Left cardiac atrium (tissue), 4 donors: ENCODE measurements at regions not wholly inside any gene's neighbourhood (a gene's known extent, or its start where the extent isn't known, plus 50 kb on each side); places are given as distances from the start of the nearest gene placed in this dataset.
"Not testable (repeated sequence)": the region's sequence is repeated elsewhere in the genome, so short reads cannot be mapped to it uniquely, and the experiment has no call there.

Source experiments
- ATAC-seq, 2 donors: fragments of 200-7000 bp; cut with Tn5 transposase; one replicate each; pipeline ENCODE4 v1.9.1; 2020; ENCODE audit warnings: mild to moderate bottlenecking in 2 of 2, moderate library complexity in 2 of 2
- DNase-seq: peaks from one replicate; pipeline ENCODE4 v3.0.0-alpha.2; 2020
- intact Hi-C, 2 donors: fragments of 100-400 bp; cut with DNase I; formaldehyde crosslinking; loops; one replicate each; pipeline versions ENCODE4 v1.14.1 to v1.15.1; 2022 to 2023
- donor health status: DM: no; HTN: yes; CAD: no.
- donor health status: DM: no; HTN: yes; CAD: no; lungs with severe emphysema.
- donor health status: DM: yes; HTN: yes; CAD: no.
- donor health status: Dilated cardiomyopathy.

GRCh38 chr20:51144476-51144875 is 121.6 kb upstream of the KCNG1 start:
- intact Hi-C loops, result no loop called here
- ATAC-seq (no peak), DNase-seq (no peak)

GRCh38 chr20:51143652-51144051 is 120.7 kb upstream of the KCNG1 start:
- ATAC-seq, result no peak
- intact Hi-C loops, result no loop called here
- DNase-seq, result no peak

- DNase-seq (no peak), ATAC-seq (no peak)
- intact Hi-C loops, result no loop called here
Observed at GRCh38 chr20:51142448-51142847, 119.5 kb upstream of the KCNG1 start.

GRCh38 chr20:51140671-51141070 is 117.8 kb upstream of the KCNG1 start:
- ATAC-seq, result no peak
- no peak for DNase-seq
- intact Hi-C loops, result no loop called here

GRCh38 chr20:51139891-51140290 is 117.0 kb upstream of the KCNG1 start:
- ATAC-seq (no peak), DNase-seq (no peak)
- intact Hi-C loops, result no loop called here

GRCh38 chr20:51138576-51138975 is 115.7 kb upstream of the KCNG1 start:
- ATAC-seq (no peak), DNase-seq (no peak)
- intact Hi-C loops, result no loop called here

GRCh38 chr20:51137461-51137860 is 114.6 kb upstream of the KCNG1 start:
- intact Hi-C loops, result no loop called here
- no peak for DNase-seq
- no peak for ATAC-seq

- intact Hi-C loops, result no loop called here
- ATAC-seq (no peak), DNase-seq (no peak)
Observed at GRCh38 chr20:51135926-51136715, 113.2 kb upstream of the KCNG1 start.

- no peak for ATAC-seq
- DNase-seq, result no peak
- intact Hi-C loops, result no loop called here
Observed at GRCh38 chr20:51134405-51134804, 111.5 kb upstream of the KCNG1 start.

- intact Hi-C loops, result no loop called here
- no peak for DNase-seq
- ATAC-seq, result no peak
Observed at GRCh38 chr20:51132279-51132678, 109.4 kb upstream of the KCNG1 start.

- intact Hi-C loops, result no loop called here
- DNase-seq (no peak), ATAC-seq (no peak)
Observed at GRCh38 chr20:51131811-51132210, 108.9 kb upstream of the KCNG1 start.

- DNase-seq, result no peak
- intact Hi-C loops, result no loop called here
- ATAC-seq, result no peak
Observed at GRCh38 chr20:51129147-51129776, 106.4 kb upstream of the KCNG1 start.

- ATAC-seq, result no peak
- intact Hi-C loops, result no loop called here
- no peak for DNase-seq
Observed at GRCh38 chr20:51128198-51128597, 105.3 kb upstream of the KCNG1 start.

- no peak for DNase-seq
- ATAC-seq, result no peak
- intact Hi-C loops, result no loop called here
Observed at GRCh38 chr20:51127713-51128112, 104.8 kb upstream of the KCNG1 start.

GRCh38 chr20:51126337-51126736 is 103.4 kb upstream of the KCNG1 start:
- DNase-seq, result no peak
- ATAC-seq, result no peak
- intact Hi-C loops, result no loop called here

- peak in 1 of 2 donors; percentile 53 for ATAC-seq
- intact Hi-C loops, result no loop called here
- no peak for DNase-seq
Observed at GRCh38 chr20:51125780-51126179, 102.9 kb upstream of the KCNG1 start.

GRCh38 chr20:51125105-51125504 is 102.2 kb upstream of the KCNG1 start:
- intact Hi-C loops, result no loop called here
- no peak for DNase-seq
- ATAC-seq, result no peak

GRCh38 chr20:51123887-51124286 is 101.0 kb upstream of the KCNG1 start:
- DNase-seq, intact Hi-C loops, ATAC-seq: not testable (repeated sequence)

- DNase-seq (no peak), ATAC-seq (no peak)
- intact Hi-C loops, result no loop called here
Observed at GRCh38 chr20:51122931-51123658, 100.2 kb upstream of the KCNG1 start.

- no peak for DNase-seq
- no peak for ATAC-seq
- intact Hi-C loops, result no loop called here
Observed at GRCh38 chr20:51121901-51122412, 99.0 kb upstream of the KCNG1 start.
